GM12891 (cell line): ENCODE measurements at regions not wholly inside any gene's neighbourhood (a gene's known extent, or its start where the extent isn't known, plus 50 kb on each side); places are given as distances from the start of the nearest gene placed in this dataset.
"Not testable (repeated sequence)": the region's sequence is repeated elsewhere in the genome, so short reads cannot be mapped to it uniquely, and the experiment has no call there.

Experiments used
- DNase-seq: peaks from one replicate; pipeline ENCODE4 v3.0.0; 2011; ENCODE audit warnings: low spot score; ENCODE audit not compliant: insufficient read length
- FAIRE-seq: peaks from 2 replicates; lab custom pipeline; 2011; peaks lifted over from hg19 to GRCh38; lab: Jason Lieb, UNC
- PAX5 ChIP-seq: IDR thresholded peaks from 2 replicates; pipeline ENCODE4 v1.6.1; 2011; ENCODE audit warnings: low read length, moderate library complexity, mild to moderate bottlenecking; ENCODE audit not compliant: insufficient read depth, severe bottlenecking
- POLR2A ChIP-seq: IDR thresholded peaks from 2 replicates; pipeline ENCODE4 v1.6.1; 2011; ENCODE audit warnings: low read depth, low read length, control low read depth
- POLR2AphosphoS5 ChIP-seq: IDR thresholded peaks from 2 replicates; pipeline ENCODE4 v1.6.1; 2011; ENCODE audit warnings: low read depth, low read length, control low read depth
- POU2F2 ChIP-seq: IDR thresholded peaks from 2 replicates; pipeline ENCODE4 v1.6.1; 2011; ENCODE audit warnings: low read depth, mild to moderate bottlenecking, control low read depth, low read length, moderate library complexity
- SPI1 ChIP-seq: IDR thresholded peaks from 2 replicates; pipeline ENCODE4 v1.6.1; 2011; ENCODE audit warnings: low read depth, low read length, control low read depth
- TAF1 ChIP-seq: IDR thresholded peaks from 2 replicates; pipeline ENCODE4 v1.6.1; 2011; ENCODE audit warnings: low read depth, low read length, control low read depth

- no peak for DNase-seq
- no peak for FAIRE-seq
- TF ChIP-seq POLR2AphosphoS5 (no peak), POU2F2 (no peak), PAX5 (no peak), TAF1 (no peak), SPI1 (no peak), POLR2A (no peak)
Observed at GRCh38 chr3:40754994-40755393, 230.2 kb downstream of the ZNF621 start.

GRCh38 chr3:40756500-40756899 lies 231.7 kb downstream of the ZNF621 start:
- DNase-seq (no peak), FAIRE-seq (no peak)
- TF ChIP-seq TAF1 = no peak
- no peak for TF ChIP-seq POLR2AphosphoS5
- TF ChIP-seq SPI1 = no peak
- TF ChIP-seq POLR2A = no peak
- TF ChIP-seq PAX5 = no peak
- TF ChIP-seq POU2F2 = no peak

- DNase-seq, FAIRE-seq: not testable (repeated sequence)
Observed at GRCh38 chr3:40762771-40763170, 238.0 kb downstream of the ZNF621 start.

GRCh38 chr3:40763807-40764206 lies 239.0 kb downstream of the ZNF621 start:
- no peak for FAIRE-seq
- TF ChIP-seq POLR2A (no peak), POU2F2 (no peak), SPI1 (no peak), TAF1 (no peak), PAX5 (no peak), POLR2AphosphoS5 (no peak)
- no peak for DNase-seq

GRCh38 chr3:40764747-40765146 lies 240.0 kb downstream of the ZNF621 start:
- TF ChIP-seq TAF1 (no peak), SPI1 (no peak), POLR2AphosphoS5 (no peak), POU2F2 (no peak)
- no peak for FAIRE-seq

GRCh38 chr3:40765884-40766283 lies 241.1 kb downstream of the ZNF621 start:
- FAIRE-seq (no peak), DNase-seq (no peak)
- TF ChIP-seq POLR2AphosphoS5 (no peak), PAX5 (no peak), POU2F2 (no peak), TAF1 (no peak), POLR2A (no peak), SPI1 (no peak)

More at GRCh38 chr3:40764747-40765146, 240.0 kb downstream of the ZNF621 start:
- DNase-seq = no peak

GRCh38 chr3:40766396-40766795 lies 241.6 kb downstream of the ZNF621 start:
- no peak for DNase-seq
- FAIRE-seq = no peak
- no peak for TF ChIP-seq POLR2AphosphoS5
- no peak for TF ChIP-seq PAX5
- no peak for TF ChIP-seq TAF1
- TF ChIP-seq POU2F2 = no peak

- no peak for FAIRE-seq
Observed at GRCh38 chr3:40768046-40768445, 243.3 kb downstream of the ZNF621 start.

GRCh38 chr3:40768536-40768935 lies 243.8 kb downstream of the ZNF621 start:
- DNase-seq = no peak
- no peak for FAIRE-seq
- TF ChIP-seq PAX5 = no peak
- no peak for TF ChIP-seq SPI1
- TF ChIP-seq TAF1 = no peak
- no peak for TF ChIP-seq POU2F2
- no peak for TF ChIP-seq POLR2AphosphoS5
- no peak for TF ChIP-seq POLR2A

More at GRCh38 chr3:40768046-40768445, 243.3 kb downstream of the ZNF621 start:
- TF ChIP-seq TAF1 (no peak), SPI1 (no peak), POLR2A (no peak), PAX5 (no peak), POLR2AphosphoS5 (no peak), POU2F2 (no peak)
- DNase-seq = no peak

- TF ChIP-seq SPI1 = no peak
- TF ChIP-seq TAF1 = no peak
- no peak for TF ChIP-seq POLR2AphosphoS5
- no peak for TF ChIP-seq POU2F2
- no peak for DNase-seq
- no peak for FAIRE-seq
Observed at GRCh38 chr3:40770061-40770460, 245.3 kb downstream of the ZNF621 start.

GRCh38 chr3:40771112-40771511 lies 246.4 kb downstream of the ZNF621 start:
- FAIRE-seq (no peak), DNase-seq (no peak)

More at GRCh38 chr3:40771112-40771511, 246.4 kb downstream of the ZNF621 start:
- TF ChIP-seq TAF1 = no peak
- TF ChIP-seq POLR2AphosphoS5 = no peak
- TF ChIP-seq POU2F2 = no peak
